ENCODE measurements at regions not wholly inside any gene's neighbourhood (a gene's known extent, or its start where the extent isn't known, plus 50 kb on each side); places are given as distances from the start of the nearest gene placed in this dataset.

DNA sequence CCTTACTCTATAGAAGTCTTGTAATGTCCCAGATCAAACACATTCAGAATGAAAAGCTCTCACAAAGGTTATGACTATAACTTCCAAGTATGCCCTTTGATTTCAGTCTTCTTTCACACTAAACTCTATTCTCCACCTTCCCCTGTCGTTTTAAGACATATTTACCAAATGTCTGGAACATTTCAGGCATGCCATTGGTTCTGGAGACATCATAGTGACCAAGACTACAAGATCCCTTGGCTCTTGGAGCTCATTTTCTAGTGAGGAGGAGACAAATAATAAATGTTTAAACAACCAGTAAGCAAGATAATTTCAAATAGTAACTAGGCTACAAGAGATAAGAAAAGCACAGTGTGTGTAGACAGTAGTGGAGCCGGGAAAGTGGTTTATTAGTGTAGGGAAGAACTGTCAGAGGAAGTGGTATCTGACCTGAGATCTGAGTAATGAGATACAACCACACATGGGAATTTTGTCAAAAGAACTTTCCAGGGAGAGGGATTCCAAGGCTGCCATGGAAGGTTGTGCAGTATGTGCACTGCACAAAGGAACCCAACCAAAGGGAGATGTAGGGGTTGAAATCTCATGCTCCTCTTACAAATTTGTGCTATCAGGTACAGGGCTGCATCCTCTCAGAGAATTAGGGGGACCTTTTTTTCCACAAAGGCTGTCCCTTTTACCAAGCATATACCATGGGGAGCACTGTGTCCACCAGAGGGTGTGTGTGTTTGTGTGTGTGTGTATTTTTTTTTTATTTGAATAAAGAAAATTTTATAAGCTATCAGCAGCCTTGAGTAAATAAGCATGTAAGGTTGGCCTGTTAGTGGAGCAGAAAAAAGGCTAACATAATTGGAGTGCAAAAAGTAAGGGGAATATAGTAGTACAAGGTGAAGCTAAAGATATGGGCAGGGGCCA lies 1279.1 kb upstream of the WWC1 start:
- TF ChIP-seq, protein P1, sequence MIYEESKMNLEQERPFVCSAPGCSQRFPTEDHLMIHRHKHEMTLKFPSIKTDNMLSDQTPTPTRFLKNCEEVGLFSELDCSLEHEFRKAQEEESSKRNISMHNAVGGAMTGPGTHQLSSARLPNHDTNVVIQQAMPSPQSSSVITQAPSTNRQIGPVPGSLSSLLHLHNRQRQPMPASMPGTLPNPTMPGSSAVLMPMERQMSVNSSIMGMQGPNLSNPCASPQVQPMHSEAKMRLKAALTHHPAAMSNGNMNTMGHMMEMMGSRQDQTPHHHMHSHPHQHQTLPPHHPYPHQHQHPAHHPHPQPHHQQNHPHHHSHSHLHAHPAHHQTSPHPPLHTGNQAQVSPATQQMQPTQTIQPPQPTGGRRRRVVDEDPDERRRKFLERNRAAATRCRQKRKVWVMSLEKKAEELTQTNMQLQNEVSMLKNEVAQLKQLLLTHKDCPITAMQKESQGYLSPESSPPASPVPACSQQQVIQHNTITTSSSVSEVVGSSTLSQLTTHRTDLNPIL (CRISPR knock-in tag; IDR thresholded peaks at IDR 0.05; ENCODE audit: low read depth) = no peak
- TF ChIP-seq PPARA (CRISPR knock-in tag; IDR thresholded peaks at IDR 0.05; ENCODE audit: borderline replicate concordance) = no peak
- no peak for TF ChIP-seq ZNF70 (CRISPR knock-in tag; IDR thresholded peaks at IDR 0.05)
- ATAC-seq = no peak

DNA sequence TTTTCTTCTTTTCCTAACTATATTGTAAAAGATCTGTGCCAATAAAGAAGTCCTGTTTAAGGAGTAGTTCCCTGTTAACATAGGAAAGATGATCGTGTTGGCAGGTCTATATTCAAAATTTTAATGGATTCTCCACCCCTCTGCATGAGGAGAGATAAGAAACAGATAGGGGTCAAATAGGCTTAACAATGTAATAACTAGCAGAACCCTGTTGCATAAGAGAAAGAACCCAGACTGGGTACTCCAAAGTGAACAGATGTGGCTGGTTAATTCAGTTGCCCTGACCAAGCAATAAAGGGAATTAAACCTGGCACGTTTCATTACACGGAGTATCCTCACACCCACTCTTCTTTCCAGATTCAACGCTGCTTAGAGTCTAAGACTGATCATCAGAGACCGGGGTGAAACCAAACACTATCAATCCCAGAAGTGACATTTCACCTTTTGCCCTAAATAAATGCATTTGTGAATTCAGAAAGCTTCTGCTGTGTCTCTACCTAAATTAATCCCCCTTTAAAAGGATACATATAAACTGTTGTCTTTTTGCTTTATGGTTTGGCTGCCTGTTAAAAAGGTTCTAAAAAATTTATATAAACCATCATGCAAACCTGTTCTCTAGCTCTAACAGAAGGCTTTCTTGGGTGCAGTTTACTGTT lies 1276.9 kb upstream of the WWC1 start:
- TF ChIP-seq, protein P1 (CRISPR knock-in tag; IDR thresholded peaks at IDR 0.05; ENCODE audit: low read depth) = no peak
- TF ChIP-seq BACH2 (CRISPR knock-in tag; IDR thresholded peaks at IDR 0.05; ENCODE audit: borderline replicate concordance) = no peak
- TF ChIP-seq GLIS3 (CRISPR knock-in tag; IDR thresholded peaks at IDR 0.05) = no peak
- no peak for TF ChIP-seq TOX (CRISPR knock-in tag; IDR thresholded peaks at IDR 0.05; ENCODE audit: borderline replicate concordance)
- no peak for TF ChIP-seq ZFP3 (CRISPR knock-in tag; IDR thresholded peaks at IDR 0.05)
- TF ChIP-seq ISL1 (CRISPR knock-in tag; IDR thresholded peaks at IDR 0.05) = no peak
- no peak for TF ChIP-seq SNAI2 (CRISPR knock-in tag; IDR thresholded peaks at IDR 0.05)
- no peak for TF ChIP-seq ZC3H10 (CRISPR knock-in tag; IDR thresholded peaks at IDR 0.05)
- TF ChIP-seq, protein P2, sequence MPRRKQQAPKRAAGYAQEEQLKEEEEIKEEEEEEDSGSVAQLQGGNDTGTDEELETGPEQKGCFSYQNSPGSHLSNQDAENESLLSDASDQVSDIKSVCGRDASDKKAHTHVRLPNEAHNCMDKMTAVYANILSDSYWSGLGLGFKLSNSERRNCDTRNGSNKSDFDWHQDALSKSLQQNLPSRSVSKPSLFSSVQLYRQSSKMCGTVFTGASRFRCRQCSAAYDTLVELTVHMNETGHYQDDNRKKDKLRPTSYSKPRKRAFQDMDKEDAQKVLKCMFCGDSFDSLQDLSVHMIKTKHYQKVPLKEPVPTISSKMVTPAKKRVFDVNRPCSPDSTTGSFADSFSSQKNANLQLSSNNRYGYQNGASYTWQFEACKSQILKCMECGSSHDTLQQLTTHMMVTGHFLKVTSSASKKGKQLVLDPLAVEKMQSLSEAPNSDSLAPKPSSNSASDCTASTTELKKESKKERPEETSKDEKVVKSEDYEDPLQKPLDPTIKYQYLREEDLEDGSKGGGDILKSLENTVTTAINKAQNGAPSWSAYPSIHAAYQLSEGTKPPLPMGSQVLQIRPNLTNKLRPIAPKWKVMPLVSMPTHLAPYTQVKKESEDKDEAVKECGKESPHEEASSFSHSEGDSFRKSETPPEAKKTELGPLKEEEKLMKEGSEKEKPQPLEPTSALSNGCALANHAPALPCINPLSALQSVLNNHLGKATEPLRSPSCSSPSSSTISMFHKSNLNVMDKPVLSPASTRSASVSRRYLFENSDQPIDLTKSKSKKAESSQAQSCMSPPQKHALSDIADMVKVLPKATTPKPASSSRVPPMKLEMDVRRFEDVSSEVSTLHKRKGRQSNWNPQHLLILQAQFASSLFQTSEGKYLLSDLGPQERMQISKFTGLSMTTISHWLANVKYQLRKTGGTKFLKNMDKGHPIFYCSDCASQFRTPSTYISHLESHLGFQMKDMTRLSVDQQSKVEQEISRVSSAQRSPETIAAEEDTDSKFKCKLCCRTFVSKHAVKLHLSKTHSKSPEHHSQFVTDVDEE (CRISPR knock-in tag; IDR thresholded peaks at IDR 0.05) = no peak
- no peak for TF ChIP-seq ARNTL (CRISPR knock-in tag; IDR thresholded peaks at IDR 0.05; ENCODE audit: borderline replicate concordance, low read depth)
- no peak for TF ChIP-seq RARB (CRISPR knock-in tag; IDR thresholded peaks at IDR 0.05)
- TF ChIP-seq, protein P3, sequence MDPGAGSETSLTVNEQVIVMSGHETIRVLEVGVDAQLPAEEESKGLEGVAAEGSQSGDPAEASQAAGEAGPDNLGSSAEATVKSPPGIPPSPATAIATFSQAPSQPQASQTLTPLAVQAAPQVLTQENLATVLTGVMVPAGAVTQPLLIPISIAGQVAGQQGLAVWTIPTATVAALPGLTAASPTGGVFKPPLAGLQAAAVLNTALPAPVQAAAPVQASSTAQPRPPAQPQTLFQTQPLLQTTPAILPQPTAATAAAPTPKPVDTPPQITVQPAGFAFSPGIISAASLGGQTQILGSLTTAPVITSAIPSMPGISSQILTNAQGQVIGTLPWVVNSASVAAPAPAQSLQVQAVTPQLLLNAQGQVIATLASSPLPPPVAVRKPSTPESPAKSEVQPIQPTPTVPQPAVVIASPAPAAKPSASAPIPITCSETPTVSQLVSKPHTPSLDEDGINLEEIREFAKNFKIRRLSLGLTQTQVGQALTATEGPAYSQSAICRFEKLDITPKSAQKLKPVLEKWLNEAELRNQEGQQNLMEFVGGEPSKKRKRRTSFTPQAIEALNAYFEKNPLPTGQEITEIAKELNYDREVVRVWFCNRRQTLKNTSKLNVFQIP (CRISPR knock-in tag; IDR thresholded peaks at IDR 0.05; ENCODE audit: borderline replicate concordance, low read depth) = no peak
- TF ChIP-seq TCF4 (CRISPR knock-in tag; IDR thresholded peaks at IDR 0.05; ENCODE audit: borderline replicate concordance) = no peak
- no peak for ATAC-seq

DNA sequence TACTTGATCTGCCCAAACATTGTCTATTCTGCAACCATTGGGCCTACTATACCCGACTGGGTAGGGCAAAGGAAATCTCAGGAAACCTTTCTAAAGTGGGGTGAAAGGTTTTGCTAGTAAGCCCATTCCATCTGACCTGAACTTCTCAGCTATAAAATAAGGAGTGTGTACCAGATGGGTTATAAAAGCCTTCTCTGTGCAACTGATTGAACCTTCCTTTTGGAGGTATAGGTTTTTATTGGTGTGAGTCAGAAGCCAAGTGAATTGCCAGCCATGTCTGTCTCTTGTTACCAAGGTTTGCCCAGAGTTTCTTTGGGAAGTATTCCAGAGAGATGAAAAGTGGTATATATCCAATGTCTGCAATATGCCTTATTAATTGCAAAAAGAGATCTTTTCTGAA lies 1271.0 kb upstream of the WWC1 start:
- ATAC-seq = no peak
- TF ChIP-seq, protein P1 (CRISPR knock-in tag; IDR thresholded peaks at IDR 0.05; ENCODE audit: low read depth) = no peak
- TF ChIP-seq TCF4 (CRISPR knock-in tag; IDR thresholded peaks at IDR 0.05; ENCODE audit: borderline replicate concordance) = no peak
- TF ChIP-seq ARNTL (CRISPR knock-in tag; IDR thresholded peaks at IDR 0.05; ENCODE audit: borderline replicate concordance, low read depth) = no peak
- TF ChIP-seq ISL1 (CRISPR knock-in tag; IDR thresholded peaks at IDR 0.05) = no peak
- TF ChIP-seq, protein P4, sequence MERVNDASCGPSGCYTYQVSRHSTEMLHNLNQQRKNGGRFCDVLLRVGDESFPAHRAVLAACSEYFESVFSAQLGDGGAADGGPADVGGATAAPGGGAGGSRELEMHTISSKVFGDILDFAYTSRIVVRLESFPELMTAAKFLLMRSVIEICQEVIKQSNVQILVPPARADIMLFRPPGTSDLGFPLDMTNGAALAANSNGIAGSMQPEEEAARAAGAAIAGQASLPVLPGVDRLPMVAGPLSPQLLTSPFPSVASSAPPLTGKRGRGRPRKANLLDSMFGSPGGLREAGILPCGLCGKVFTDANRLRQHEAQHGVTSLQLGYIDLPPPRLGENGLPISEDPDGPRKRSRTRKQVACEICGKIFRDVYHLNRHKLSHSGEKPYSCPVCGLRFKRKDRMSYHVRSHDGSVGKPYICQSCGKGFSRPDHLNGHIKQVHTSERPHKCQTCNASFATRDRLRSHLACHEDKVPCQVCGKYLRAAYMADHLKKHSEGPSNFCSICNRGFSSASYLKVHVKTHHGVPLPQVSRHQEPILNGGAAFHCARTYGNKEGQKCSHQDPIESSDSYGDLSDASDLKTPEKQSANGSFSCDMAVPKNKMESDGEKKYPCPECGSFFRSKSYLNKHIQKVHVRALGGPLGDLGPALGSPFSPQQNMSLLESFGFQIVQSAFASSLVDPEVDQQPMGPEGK (CRISPR knock-in tag; IDR thresholded peaks at IDR 0.05; ENCODE audit: borderline replicate concordance) = no peak
- TF ChIP-seq ZFP30 (CRISPR knock-in tag; IDR thresholded peaks at IDR 0.05) = no peak
- no peak for TF ChIP-seq ZNF8 (CRISPR knock-in tag; IDR thresholded peaks at IDR 0.05)
- TF ChIP-seq, protein P2 (CRISPR knock-in tag; IDR thresholded peaks at IDR 0.05) = no peak
- TF ChIP-seq, protein P3 (CRISPR knock-in tag; IDR thresholded peaks at IDR 0.05; ENCODE audit: borderline replicate concordance, low read depth) = no peak
- TF ChIP-seq OSR1 (CRISPR knock-in tag; IDR thresholded peaks at IDR 0.05) = no peak

Data from SK-N-SH treated with all-trans-retinoic acid at 6 μM for 48 hours (cell line).